HepG2 (cell line): ENCODE measurements at regions not wholly inside any gene's neighbourhood (a gene's known extent, or its start where the extent isn't known, plus 50 kb on each side); places are given as distances from the start of the nearest gene placed in this dataset.

Experiments used
- ATF5 ChIP-seq: sonication (generic); formaldehyde crosslinking; IDR thresholded peaks from 2 replicates; pipeline ENCODE4 v1.4.0; 2020; ENCODE audit warnings: mild to moderate bottlenecking, low read depth, missing genetic modification reagents
- BORCS8-MEF2B ChIP-seq: sonication (generic); formaldehyde crosslinking; IDR thresholded peaks from 2 replicates; pipeline ENCODE4 v1.8.0; 2022; ENCODE audit warnings: mild to moderate bottlenecking, missing genetic modification reagents
- FOXP1 ChIP-seq, 2 experiments: fragments of 450-650 bp in 1 of 2; IDR thresholded peaks; 2 replicates each; pipeline ENCODE4 v1.6.1; 2017 to 2018; ENCODE audit warnings: antibody characterized with exemption in 1 of 2
- FUBP1 ChIP-seq: sonication (generic); formaldehyde crosslinking; IDR thresholded peaks from 2 replicates; pipeline ENCODE4 v1.5.1; 2020; ENCODE audit warnings: missing genetic modification reagents, mild to moderate bottlenecking, borderline replicate concordance
- HDAC6 ChIP-seq: fragments of 200-600 bp; sonication (generic); IDR thresholded peaks from 2 replicates; pipeline ENCODE4 v1.7.0; 2017; ENCODE audit warnings: mild to moderate bottlenecking, antibody characterized with exemption, low read length, low read depth
- HOXA5 ChIP-seq: sonication (generic); formaldehyde crosslinking; IDR thresholded peaks from 2 replicates; pipeline ENCODE4 v1.4.0; 2020; ENCODE audit warnings: missing genetic modification reagents
- IKZF4 ChIP-seq: sonication (generic); formaldehyde crosslinking; IDR thresholded peaks from 2 replicates; pipeline ENCODE4 v1.5.1; 2020; ENCODE audit warnings: borderline replicate concordance, mild to moderate bottlenecking, low read depth, missing genetic modification reagents; ENCODE audit errors: not compliant biosample characterization
- JDP2 ChIP-seq: sonication (generic); formaldehyde crosslinking; IDR thresholded peaks from 2 replicates; pipeline ENCODE4 v1.8.1; 2022; ENCODE audit warnings: missing genetic modification reagents, borderline replicate concordance
- KDM4B ChIP-seq: sonication (generic); formaldehyde crosslinking; IDR thresholded peaks from 2 replicates; pipeline ENCODE4 v1.4.0; 2020; ENCODE audit warnings: missing genetic modification reagents
- MBD4 ChIP-seq: IDR thresholded peaks from 2 replicates; pipeline ENCODE4 v1.6.1; 2012; ENCODE audit warnings: low read length, inconsistent platforms, borderline replicate concordance
- ONECUT2 ChIP-seq: sonication (generic); formaldehyde crosslinking; IDR thresholded peaks from 2 replicates; pipeline ENCODE4 v1.4.0; 2020; ENCODE audit warnings: missing genetic modification reagents
- PRDM15 ChIP-seq: sonication (generic); formaldehyde crosslinking; IDR thresholded peaks from 2 replicates; pipeline ENCODE4 v1.4.0; 2020; ENCODE audit warnings: missing genetic modification reagents
- RBM39 ChIP-seq: fragments of 200-400 bp; formaldehyde crosslinking; IDR thresholded peaks from one replicate; pipeline ENCODE4 v1.6.1; 2018; ENCODE audit warnings: antibody characterized with exemption, mild to moderate bottlenecking, low read depth, low read length; ENCODE audit not compliant: poor library complexity, severe bottlenecking
- SIX4 ChIP-seq: sonication (generic); formaldehyde crosslinking; IDR thresholded peaks from 2 replicates; pipeline ENCODE4 v1.4.0; 2020; ENCODE audit warnings: missing genetic modification reagents
- SOX6 ChIP-seq, 2 experiments: fragments of 450-650 bp in 1 of 2; sonication (generic) in 1 of 2; formaldehyde crosslinking in 1 of 2; IDR thresholded peaks; 2 replicates each; pipeline versions ENCODE4 v1.4.0 to v1.6.1; 2017 to 2020; ENCODE audit warnings: antibody characterized with exemption in 1 of 2, mild to moderate bottlenecking in 1 of 2, missing genetic modification reagents in 1 of 2
- SYNCRIP ChIP-seq: fragments of 200-400 bp; formaldehyde crosslinking; IDR thresholded peaks from 2 replicates; pipeline ENCODE4 v1.6.1; 2018; ENCODE audit warnings: mild to moderate bottlenecking, low read depth, low read length; ENCODE audit not compliant: insufficient read depth
- TAF15 ChIP-seq: fragments of 200-400 bp; formaldehyde crosslinking; IDR thresholded peaks from one replicate; pipeline ENCODE4 v1.6.1; 2018; ENCODE audit warnings: mild to moderate bottlenecking, low read depth, low read length; ENCODE audit not compliant: poor library complexity, severe bottlenecking
- ZFX ChIP-seq: sonication (generic); formaldehyde crosslinking; IDR thresholded peaks from 2 replicates; pipeline ENCODE4 v1.4.0; 2020; ENCODE audit warnings: mild to moderate bottlenecking, low read depth, missing genetic modification reagents, moderate library complexity
- ZNF451 ChIP-seq: sonication (generic); formaldehyde crosslinking; IDR thresholded peaks from 2 replicates; pipeline ENCODE4 v1.5.0; 2020; ENCODE audit warnings: mild to moderate bottlenecking, missing genetic modification reagents
- ZNF790 ChIP-seq: sonication (generic); formaldehyde crosslinking; IDR thresholded peaks from 2 replicates; pipeline ENCODE4 v1.8.0; 2022; ENCODE audit warnings: missing genetic modification reagents, mild to moderate bottlenecking, borderline replicate concordance
- ZSCAN30 ChIP-seq: sonication (generic); formaldehyde crosslinking; IDR thresholded peaks from 2 replicates; pipeline ENCODE4 v1.5.0; 2020; ENCODE audit warnings: mild to moderate bottlenecking, missing genetic modification reagents

- no peak for TF ChIP-seq KDM4B (CRISPR knock-in tag)
- TF ChIP-seq MBD4: no peak
- no peak for TF ChIP-seq ZNF790 (CRISPR knock-in tag)
- TF ChIP-seq ZSCAN30 (CRISPR knock-in tag): no peak
- no peak for TF ChIP-seq SOX6 (IDR thresholded peaks at IDR 0.05)
- peak; percentile 99 for TF ChIP-seq SOX6 (CRISPR knock-in tag; IDR thresholded peaks at IDR 0.05)
- peak; percentile 75; the same call in 1 of the 2 replicates for TF ChIP-seq ZFX (CRISPR knock-in tag)
- TF ChIP-seq ZNF451 (CRISPR knock-in tag): peak; percentile 27; the same call in 1 of the 2 replicates
- TF ChIP-seq HOXA5 (CRISPR knock-in tag): no peak
- TF ChIP-seq HDAC6: no peak
- TF ChIP-seq TAF15: no peak
- no peak for TF ChIP-seq SIX4
- no peak for TF ChIP-seq BORCS8-MEF2B (CRISPR knock-in tag)
- TF ChIP-seq FUBP1 (CRISPR knock-in tag): no peak
- TF ChIP-seq IKZF4 (CRISPR knock-in tag): no peak
- TF ChIP-seq JDP2: no peak
- TF ChIP-seq SYNCRIP: no peak
- TF ChIP-seq ONECUT2 (CRISPR knock-in tag): peak; percentile 67; the same call in 1 of the 2 replicates
- TF ChIP-seq RBM39: no peak
- TF ChIP-seq PRDM15: no peak
- TF ChIP-seq ATF5: no peak
- TF ChIP-seq FOXP1 (IDR thresholded peaks at IDR 0.05): 0 out of 2 replicates have a peak, but pooled peaks have one; percentile 26
- peak; percentile 91 for TF ChIP-seq FOXP1 (CRISPR knock-in tag; IDR thresholded peaks at IDR 0.05)
Observed at GRCh38 chr2:111617299-111618225, 266.4 kb downstream of the ANAPC1 start (continued).
